ENCODE measurements at regions not wholly inside any gene's neighbourhood (a gene's known extent, or its start where the extent isn't known, plus 50 kb on each side); places are given as distances from the start of the nearest gene placed in this dataset.
"Not testable (repeated sequence)": the region's sequence is repeated elsewhere in the genome, so short reads cannot be mapped to it uniquely, and the experiment has no call there.

GRCh38 chr14:101616202-101616601 lies 54.9 kb downstream of the DIO3 start:
- no peak for DNase-seq (ENCODE audit: low spot score)

DNA sequence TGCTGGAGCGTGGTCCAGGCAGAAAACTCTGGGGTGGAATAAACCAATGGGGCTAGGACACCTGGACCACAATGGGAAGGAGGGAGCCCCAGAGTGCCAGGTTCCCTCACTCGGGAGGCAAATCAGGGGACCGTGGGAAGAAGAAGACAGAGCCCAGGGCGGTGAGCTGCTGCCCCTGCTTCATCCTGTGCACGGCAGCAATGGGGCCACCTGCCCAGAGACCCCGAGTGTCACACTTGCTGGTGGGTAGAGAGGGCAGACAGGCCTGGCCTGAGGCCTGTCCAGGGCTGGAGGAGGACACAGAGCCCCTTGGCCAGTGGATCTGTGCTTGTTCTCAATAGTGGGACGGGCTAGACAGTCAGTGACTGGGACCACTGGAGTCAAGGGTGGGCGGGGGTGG lies 58.2 kb downstream of the DIO3 start:
- no peak for DNase-seq (ENCODE audit: low spot score)

DNA sequence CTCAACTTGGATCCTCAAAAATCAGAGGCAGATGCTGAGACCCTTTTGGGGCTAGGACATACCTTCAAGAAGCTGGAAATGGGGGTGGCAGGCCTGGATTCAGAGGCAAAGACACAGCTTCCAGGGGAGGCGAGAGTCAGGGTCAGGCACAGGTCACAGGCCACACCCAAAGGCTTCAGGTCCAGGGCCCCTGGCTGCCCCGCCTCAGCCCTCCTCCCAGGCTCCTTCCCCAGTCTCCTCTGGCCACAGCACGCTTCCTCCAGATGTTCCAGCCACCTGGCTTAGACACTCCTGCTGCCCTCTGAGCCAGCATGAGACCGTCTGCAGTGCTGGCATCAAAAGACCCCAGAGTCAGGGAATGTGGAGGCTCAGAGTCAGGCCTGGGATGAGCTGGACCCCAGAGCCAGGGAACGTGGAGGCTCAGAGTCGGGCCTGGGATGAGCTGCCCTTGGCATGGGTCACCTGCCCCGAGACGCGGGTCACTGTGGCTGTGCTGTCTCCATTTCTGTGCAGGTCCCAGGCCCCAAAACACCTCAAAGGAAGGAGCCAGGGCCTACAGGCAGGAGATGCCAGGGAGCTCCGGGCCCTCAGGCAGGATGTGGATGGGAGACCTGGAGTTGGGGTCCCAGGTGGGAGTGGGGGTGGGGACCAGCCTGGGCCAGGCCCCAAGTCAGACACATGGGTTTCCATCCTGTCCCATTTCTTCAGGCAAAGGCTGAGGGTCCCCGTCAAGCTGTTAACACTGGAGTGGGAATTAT lies 58.9 kb downstream of the DIO3 start:
- no peak for DNase-seq (ENCODE audit: low spot score)

- no peak for DNase-seq (ENCODE audit: low spot score)
Measured at GRCh38 chr14:101620821-101621785, 59.8 kb downstream of the DIO3 start.

DNA sequence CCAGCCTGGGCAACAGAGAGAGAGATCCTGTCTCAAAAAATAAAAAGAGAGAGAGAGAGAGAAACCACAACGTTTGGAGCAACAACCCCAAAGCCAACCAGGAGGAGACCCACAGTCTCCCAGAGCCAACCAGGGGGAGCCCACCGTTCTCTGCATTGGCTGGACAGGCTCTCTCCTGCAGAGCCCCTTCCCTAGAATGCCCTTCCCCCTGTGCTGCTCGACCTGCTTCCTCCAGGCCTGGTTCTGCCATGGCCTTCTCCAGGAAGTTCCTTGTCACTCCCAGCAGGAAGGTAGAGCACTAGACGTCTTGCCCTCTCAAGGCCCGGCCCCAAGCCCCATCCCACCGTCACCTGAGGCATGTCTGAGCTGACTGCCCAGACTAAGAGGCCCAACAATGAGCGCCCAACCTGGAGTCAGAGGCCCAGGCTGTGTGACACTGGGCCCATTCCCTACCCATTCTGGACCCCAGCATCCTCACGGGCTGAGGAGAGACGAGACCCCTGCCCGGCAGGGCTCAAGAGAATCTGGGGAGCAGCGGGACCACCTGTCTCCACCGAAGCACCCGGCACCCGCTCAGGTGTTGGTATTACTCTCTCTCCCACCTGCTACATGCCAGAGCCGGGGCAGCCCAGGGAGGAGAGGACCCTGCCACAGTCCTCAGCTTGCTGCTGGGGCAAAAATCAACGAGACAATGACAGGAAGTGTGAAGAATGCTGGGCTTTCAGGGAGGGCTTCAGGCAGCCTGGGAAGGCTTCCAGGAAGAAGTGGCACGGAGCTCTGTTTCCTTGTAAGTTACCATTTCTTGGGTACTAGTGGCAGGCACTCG lies 61.2 kb downstream of the DIO3 start:
- no peak for DNase-seq (ENCODE audit: low spot score)

DNA sequence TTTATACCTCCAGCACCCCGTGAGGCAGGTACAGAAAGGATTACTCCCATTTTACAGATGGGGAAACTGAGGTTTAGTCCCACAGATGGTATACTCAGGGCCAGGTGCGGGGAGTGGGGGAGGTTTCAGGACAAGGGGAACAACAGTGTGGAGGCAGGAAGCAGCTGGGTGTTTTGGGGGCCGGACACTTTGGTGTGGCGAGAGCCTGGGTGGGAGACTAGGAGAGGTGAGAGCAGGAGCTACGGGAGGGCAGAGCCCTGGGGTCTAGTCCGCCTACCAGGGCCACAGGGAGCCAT lies 61.7 kb downstream of the DIO3 start:
- DNase-seq (ENCODE audit: low spot score) = no peak

- DNase-seq (ENCODE audit: low spot score) = no peak
Measured at GRCh38 chr14:101623685-101624444, 62.6 kb downstream of the DIO3 start.

GRCh38 chr14:101624536-101624935 lies 63.2 kb downstream of the DIO3 start:
- DNase-seq (ENCODE audit: low spot score) = no peak

- no peak for DNase-seq (ENCODE audit: low spot score)
Measured at GRCh38 chr14:101625336-101626097, 64.2 kb downstream of the DIO3 start.

DNA sequence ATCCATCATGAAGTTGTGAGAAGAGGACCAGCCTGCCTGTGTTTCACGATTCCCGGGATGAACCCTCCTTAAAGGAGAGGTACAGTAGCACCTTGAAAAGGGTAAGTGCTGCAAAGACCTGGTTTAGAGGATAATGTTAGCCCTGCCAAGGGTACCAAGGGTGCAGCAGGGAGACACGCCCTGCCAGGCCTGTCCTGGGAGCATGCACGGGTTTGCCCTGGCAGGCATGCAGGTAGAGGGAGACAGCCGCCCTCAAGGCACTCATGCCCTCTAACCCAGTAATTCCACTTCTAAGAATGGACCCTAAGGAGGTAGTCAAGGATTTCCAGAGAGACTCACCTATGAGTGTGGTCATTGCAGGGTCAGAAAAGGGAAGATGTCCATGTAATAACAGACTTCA lies 65.0 kb downstream of the DIO3 start:
- no peak for DNase-seq (ENCODE audit: low spot score)

GRCh38 chr14:101627915-101628262 lies 66.6 kb downstream of the DIO3 start:
- DNase-seq (ENCODE audit: low spot score) = no peak

DNA sequence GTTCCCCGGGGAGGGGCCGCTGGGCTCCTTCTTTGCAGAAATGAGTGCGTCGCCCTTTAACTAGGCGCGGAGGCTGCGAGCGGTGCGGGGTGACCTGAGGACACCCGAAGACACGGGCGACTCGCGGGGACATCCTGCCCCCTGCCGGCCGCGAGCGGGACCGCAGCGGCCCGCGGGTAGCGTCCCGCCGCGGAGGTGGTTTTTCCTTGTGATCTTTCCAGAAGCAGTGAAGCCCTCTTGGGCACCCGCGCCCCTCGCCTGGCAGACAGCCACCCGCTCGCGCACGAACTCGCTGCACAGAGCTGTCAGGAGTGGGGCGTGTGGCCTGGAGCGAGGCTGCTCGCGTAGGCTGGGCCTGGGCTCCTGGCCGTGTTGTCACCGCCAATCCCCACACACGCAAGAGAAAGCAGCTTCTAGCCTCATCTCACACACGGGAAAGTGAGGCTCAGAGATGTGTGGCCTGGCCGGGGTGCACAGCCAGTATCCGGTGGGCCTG lies 67.2 kb downstream of the DIO3 start:
- peak; percentile 59 for DNase-seq (ENCODE audit: low spot score)

- no peak for DNase-seq (ENCODE audit: low spot score)
Measured at GRCh38 chr14:101628975-101629374, 67.7 kb downstream of the DIO3 start.

DNA sequence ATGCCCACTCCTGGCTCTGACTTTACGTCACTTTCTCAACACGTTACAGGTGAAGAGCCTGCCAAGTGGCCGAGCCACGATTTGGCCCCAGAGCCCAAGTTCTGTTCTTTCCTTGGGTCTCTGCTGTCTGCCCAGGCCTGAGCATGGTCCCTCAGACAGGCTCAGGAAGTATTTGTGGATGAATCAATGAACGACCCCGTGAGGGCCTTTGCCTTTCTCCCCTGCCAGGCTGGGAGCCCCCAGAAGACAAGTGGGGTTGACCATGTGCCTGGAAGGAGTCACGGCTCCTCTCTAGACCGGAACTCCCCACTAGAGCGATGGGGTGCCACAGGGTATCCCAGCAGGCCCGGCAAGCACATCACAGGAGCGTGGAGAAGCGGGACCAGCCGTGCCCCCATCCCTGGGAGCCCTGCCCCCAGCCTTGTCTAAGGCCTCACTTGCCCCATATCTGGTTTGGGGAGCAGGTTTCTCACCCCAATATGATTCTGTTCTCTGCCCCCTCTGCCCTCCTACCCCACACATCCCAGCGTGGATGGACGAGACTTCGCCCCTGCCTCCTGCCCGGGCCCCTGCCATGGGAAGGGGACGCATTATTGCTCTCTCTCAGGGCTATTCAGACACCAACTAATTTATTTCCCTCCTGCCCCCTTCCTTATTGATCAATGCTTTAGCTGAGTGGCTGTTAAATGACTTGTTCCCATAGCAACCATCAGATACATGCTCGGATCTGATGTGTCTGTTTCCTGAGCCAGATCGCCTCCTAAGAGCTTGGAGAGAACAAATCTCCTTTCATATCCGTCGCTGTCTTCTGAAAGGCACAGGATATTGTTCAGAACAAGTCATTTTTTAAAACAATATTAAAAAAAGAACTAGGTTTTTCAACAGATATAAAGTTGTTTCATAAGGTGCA lies 69.0 kb downstream of the DIO3 start:
- DNase-seq (ENCODE audit: low spot score) = no peak

GRCh38 chr14:101631199-101631598 lies 69.9 kb downstream of the DIO3 start:
- DNase-seq (ENCODE audit: low spot score) = no peak

DNA sequence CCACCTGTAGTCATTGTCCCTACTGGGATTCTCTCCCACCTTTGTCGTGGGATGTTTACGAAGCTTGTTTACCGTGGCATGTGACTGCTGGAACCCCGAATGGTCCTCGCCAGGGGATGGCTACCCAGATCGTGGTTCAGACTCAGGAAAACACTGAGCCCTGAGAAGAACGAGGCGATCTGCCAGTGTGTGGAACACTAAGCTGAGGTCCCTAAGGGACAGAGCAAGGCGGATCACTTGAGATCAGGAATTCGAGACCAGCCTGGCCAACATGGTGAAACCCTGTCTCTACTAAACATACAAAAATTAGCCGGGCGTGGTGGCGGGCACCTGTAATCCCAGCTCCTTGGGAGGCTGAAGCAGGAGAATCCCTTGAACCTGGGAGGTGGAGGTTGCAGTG lies 70.7 kb downstream of the DIO3 start:
- not testable (repeated sequence) for DNase-seq (ENCODE audit: low spot score)

DNA sequence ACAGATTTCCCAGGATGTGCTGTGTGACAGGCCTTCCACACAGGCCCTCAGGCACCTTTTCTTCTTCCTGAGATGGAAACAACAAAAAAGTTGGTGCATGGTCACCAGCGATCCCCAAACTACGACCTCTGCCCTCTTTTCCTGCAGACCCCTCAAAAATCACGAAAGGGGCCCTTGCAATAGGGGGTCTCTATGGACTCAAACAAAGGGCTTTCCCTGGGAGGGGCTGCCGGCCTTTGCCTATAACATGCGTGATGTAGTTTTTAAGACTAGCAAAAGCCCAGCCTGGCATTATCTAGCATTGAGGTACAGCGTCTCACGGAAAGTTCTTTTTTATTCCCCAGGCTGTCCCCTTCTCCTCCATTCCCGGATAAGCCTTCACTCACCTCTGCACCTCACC lies 71.2 kb downstream of the DIO3 start:
- DNase-seq (ENCODE audit: low spot score) = no peak

DNA sequence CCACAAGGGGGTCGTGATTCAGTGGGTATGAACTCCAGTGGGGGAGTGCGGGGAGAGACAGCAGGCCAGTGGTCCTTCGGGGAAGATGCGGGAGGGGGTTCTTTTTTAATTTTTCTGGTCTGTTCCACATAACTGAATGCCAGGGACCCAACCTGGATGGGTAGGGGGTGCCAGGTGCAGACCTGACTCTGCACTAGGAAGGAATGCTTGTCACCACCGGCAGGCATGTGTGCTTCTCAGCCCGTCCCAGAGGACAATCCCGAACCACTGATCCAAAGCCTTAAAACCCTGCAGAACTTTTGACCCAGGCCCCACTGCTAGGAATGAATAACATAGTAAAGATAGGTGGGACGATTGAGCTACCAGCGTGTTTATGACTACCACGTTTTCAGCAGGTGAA lies 72.0 kb downstream of the DIO3 start:
- no peak for DNase-seq (ENCODE audit: low spot score)

DNA sequence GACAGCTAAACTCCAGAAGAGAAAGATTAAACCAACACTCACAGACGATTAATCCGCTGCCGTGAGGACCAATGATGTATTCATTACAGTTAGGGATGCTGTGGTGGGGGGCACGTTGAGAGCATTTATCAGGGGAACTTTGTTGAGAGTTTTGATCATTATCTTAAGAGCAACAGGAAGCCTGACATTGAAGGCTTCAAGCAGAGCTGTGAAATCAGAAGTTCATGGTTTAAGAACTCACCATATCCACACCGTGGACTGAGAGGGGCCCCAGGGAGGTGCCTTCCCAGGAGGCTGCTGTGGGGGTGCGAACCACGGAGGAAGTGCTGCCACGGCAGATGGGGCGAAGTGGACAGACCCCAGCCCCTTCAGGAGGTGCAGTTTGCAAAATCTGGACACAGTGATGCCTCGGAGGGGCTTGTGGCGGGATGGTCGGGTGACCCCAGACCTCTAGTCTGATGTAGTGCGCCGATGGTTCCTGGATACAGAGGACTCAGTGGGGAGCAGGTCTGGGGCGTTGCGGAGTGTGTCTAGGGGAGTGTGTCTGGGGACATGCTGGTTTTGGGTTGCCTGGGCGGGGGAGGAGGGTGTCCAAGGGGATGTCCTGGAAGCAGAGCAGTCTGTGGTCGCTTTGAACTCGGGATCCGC lies 73.0 kb downstream of the DIO3 start:
- DNase-seq (ENCODE audit: low spot score) = no peak
